Right renal cortex interstitium (tissue), 3 donors: ENCODE measurements at regions not wholly inside any gene's neighbourhood (a gene's known extent, or its start where the extent isn't known, plus 50 kb on each side); places are given as distances from the start of the nearest gene placed in this dataset.

ENCODE experiments used
- DNase-seq, 3 donors: peaks; one replicate each; pipeline ENCODE4 v3.0.0-alpha.2; 2013; ENCODE audit warnings: low read depth in 3 of 3, low spot score in 2 of 3

DNA sequence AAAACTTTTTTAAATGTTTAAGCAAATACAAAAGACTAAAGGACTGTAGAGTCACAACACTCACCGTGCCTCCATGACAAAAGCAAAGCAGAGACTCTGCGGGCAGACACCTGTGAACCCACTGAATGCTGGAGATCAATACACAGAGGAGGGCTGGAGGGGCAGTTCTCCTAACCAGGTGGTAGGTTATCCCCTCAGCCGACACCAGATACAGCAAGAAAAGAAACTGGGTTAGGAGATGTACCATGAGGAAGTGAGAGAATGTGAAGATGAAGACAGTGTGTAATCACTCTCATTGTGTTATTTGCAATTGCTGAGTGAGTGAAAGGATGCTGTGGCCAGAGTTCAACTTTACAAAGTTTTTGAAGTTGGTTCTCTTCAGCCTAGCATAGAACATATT, 480.3 kb downstream of the BCL11B start:
- DNase-seq = no peak

DNA sequence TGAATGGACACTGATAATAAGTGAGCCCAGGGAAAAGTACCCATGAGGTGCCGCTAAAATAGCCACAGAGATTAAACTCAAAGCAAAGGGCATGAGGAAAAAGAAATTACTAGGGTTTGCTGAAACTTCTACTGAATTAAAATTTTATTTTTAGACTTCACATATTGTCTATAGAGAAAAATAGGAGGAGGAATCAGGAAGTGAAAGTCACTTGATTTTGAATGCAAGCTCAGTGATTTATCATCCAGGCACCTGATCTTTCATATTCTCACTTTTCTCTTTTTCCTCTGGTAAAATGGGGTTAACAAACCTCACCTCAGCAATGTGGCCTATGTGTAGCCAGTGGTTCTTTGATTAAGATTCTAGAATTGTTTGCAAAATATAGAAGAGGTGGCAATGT, 479.8 kb downstream of the BCL11B start:
- no peak for DNase-seq

DNA sequence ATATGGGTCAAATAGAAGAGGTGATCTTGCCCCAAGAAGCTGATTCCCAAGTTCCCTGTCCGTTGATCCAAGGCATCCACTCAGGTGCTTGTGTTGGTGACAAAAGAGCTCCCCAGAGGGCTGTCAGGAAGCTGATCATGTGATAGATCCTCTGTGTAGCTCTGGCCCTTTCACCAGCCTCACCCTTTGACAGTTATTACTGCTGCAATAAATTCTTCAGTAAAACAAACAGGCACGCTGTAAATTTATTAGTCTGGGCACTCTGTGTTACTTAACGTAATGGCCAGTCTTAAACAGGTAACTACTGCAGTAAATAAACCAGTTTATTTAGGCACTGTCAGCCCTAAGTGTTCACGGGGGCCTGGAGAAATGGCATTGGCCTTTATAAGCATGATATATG, 473.9 kb downstream of the BCL11B start:
- no peak for DNase-seq

DNA sequence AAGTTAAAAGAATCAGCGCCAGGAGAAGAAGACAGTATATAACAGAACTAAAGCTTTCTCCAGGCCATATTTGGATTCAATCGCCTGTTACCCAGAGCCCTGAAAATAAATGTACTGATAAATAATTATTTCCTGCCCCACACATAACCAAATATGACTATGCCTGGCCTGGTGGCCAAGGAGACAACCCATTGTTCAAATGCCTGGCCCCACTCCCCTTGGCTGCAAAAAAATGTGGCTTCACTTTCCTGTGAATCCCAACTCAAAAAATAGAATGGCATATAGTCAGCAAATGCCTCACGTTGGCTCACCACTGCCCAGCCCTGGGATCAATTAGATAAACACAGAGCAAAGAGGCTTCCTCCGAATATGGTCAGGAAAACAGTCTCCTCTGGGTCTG, 472.1 kb downstream of the BCL11B start:
- no peak for DNase-seq

DNA sequence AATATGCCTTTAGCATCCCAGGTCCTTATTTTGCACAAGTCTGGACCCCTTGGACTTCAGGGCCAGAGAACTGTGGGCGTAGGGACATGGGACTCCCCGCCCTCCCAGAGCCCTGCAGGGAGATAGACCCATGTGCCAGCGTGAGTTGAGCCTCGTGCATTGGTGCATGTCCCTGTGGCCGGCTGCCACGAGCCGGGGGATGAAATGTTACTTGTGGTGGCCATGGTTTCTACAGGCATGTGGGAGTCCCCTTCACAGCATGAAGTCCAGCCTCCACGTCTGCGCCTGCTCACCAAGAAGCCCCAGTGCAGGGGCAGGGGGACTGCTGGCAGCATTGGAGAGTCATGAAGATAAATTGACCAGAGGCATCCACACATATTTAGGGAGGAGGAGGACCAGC, 470.0 kb downstream of the BCL11B start:
- no peak for DNase-seq

DNA sequence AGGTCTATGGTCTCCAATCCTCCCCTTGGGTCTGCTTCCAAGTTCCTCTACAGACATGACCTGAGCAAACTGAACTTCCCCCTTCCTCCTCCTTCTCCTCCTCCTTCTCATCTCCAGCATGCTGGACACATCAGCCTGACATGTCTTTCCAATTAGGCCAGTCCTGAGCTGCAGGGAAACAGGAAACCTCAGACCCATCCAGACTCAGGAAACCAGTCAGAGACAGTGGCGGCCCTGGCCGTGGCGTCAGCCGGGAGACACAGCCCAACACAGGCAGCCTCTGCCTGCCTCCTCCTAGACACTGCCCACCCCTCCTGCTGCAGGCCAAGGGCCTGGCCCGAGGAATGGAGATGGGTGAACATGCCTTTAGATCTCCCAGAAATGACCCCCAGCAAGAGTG, 468.8 kb downstream of the BCL11B start:
- no peak for DNase-seq

DNA sequence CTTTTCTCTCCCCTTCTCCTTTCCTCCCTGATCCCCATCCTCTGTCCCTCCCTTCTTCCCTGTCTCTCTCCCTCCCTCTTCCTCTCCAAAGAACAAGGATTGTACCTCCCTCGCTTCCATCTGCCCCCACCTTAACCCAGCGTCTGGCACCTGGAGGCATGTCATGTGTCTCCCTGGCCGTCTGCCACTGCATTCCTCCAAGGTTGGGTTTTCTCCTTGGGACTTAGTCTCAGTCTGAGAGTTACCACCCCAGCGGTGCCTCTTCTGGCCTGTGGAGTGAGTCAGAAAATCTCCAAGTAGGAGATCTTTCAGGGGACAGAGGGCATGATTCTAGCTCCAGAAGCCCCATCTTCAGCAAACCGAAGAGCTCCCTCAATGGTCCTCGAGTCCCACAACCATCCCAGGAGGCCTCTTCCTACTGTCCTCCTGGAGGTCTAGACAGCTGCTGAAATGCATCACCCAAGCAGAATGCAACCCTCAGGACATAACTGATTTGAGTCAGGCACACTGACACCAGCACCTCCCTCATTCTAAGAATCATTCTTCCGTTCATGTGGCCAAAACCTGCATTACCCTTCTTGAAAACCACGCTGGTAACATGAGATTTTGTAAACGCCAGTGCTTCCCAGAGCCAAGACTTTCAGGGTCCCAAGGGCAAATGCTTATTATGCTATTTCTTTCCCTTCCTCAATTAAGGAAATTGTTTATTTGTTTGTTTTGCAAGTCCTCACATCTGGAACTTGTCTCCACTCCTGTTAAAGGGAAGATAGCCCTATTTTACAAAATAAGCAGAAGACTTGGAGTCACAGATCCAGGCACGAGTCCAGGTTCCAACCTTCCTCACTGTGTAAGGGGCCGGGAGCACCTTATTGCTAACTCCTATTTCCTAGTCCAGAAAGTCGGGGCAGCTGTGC, 463.2 kb downstream of the BCL11B start:
- no peak for DNase-seq

DNA sequence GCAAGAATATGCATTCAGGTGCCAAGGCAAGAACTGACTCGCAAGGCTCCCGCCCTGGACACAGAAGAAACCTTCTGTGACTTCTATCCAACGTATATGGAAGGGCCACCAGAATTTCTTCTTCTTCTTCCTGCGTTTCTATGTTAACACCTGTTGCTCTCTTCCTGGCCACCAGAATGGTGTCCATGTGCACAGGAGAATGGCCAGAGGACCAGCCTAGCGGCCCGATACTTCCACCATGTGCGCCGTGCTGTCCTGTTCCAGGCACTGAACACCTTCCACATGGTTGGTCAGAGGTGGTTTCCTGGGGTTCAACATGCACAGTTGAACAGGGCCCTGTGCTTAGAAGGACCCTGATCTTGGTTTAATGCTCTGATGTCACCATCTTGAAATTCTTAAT, 455.8 kb downstream of the BCL11B start:
- no peak for DNase-seq

DNA sequence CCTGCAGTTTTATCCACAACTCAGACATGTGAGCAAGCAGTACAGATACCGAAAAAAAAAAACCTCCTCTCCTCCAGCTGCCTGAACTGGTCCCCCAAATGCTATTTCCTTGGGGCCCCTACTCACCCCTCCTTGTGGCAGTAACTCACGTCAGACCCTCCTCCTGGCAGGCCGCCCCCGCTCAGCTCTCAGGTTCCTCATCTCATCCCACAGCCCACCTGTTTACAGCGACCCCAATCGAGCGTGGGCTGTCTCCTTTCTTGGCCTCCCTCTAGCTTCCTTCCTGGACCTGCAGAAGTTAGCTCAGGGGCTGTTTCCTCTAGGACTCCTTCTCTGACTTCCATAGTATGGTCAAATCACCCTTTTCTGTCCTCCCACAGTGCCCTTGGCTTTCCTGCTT, 455.3 kb downstream of the BCL11B start:
- DNase-seq = no peak

DNA sequence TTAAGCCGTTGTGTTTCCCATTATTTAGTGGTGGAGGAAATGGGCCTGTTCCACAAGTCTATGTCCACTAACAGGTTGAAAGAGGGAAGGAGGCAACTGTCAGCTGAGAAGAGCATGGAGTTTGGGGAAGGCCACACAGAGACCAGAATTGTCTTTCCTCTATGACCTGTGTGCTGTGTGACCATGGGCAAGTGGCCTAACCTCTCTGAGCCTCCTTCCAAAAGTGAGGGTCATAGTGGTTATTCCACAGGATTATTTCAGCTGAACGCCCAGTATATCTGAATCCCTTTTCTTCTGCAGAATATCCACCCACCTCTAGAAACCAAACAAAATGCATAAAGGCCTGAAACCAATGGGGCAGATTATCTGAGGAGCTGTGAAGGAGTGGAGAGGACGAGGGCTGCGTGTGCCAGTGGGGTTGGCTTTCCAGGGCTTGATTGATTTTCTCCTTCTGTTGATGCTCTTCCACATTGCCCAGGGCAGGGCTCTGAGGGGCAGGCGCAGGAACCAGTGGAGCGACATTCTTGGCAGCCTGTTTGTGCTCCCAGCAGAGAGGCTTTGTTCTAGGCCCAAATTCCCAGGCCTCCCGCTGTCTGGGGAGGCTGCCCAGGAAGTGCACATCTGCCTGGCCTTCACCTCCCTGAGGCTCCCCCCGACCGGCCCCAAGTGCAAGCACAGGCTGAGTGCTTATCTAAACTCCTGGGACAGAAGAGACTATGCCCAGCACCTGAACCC, 452.7 kb downstream of the BCL11B start:
- no peak for DNase-seq

DNA sequence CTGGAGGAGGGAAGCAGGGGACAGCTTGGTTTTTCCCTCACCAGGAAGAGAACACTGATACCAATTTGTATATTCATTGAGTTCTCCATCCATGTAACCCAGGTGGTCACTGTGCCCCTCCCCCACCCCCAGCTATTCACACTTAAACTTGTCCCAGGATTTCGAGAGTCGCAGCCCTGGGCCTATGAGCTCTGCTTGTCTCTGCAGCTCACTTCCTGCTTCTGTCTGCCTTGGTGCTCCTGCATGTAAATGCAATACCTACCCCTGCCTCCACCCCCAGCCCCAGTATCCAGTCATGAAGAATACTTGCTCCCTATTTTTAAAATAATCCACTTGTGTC, 452.2 kb downstream of the BCL11B start:
- DNase-seq = no peak

DNA sequence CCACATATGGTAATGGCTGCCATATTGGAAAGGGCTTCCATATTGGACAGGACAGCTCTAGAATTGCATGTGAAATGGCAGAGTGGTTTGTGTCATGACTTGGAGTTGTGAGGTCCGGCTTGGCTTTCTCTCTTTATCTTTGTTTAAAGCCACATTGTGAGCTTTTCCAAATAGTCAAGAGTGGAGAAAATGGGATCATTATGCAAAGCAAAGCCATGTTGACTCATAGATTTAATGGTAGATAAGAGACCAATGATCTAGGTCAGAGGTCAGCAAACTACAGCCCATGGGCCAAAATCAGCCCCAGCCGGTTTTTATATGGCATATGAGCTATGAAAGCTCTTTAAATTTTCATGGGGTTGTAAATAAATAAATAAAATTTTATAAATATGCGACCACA, 449.1 kb downstream of the BCL11B start:
- DNase-seq = no peak

DNA sequence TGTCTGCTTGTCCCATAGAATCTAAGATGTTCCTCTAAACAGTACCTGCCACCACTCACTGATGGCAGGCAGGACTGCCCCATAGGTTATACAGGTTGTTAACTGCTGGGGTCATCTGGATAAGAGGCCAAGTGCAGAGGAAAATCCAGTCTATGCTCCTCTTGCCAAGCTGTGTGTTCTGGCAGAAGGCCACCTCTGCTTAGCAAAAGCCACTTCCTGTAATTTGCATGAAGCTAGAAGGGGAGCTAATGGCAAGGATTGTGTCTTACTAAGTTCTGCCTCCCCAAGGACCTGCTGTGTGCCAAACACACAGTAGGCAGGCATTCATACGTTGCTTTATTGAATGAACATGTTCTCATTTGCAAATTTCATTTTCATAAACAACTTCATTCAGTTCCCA, 445.4 kb downstream of the BCL11B start:
- no peak for DNase-seq

DNA sequence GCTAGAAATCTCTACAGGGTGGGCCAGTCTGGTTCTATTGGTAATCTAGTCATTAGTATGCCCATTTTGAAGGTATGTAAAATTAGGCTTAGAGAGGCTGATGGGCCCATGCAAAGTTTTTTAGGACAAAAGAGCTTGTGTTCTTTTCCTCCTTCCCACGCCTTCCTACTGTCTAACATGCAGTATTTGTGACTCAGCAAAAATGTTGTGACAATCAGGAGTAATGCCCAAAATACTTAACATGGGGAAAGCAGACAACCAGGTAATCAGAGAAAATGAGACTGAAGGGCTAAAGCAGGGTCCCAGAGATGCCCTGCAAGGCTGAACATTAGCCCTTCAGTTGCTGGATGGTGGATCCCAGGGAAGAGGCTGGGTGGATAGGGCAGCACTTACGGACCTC, 437.9 kb downstream of the BCL11B start:
- DNase-seq = no peak

DNA sequence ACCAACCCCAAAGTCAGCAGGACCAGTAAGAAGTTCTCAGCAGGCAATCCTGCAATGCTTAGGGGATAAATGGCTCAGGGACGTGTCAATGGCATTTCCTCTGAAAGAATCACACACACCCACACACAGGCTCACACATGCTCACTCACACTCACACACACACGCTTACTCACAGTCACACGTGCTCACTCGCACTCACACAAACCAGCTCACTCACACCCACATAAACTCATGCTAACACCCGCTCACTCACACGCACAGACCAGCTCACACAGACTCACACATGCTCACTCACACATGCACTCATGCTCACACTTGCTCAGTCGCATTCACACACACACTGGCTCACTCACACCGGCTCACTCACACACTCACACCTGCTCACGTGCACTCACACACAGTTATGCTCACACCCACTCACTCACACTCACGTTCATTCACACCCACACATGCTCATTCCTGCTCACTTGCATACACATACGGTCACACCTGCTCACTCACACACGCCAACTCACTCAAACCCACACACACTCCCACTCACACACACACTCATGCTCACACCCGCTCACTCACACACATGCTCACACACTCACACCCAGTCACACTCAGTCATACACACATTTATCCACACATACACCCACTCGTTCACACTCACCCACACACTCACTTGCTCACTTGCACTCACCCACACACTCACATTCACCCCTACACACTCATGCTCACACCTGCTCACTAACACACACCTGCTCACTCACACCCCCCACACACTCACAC, 436.8 kb downstream of the BCL11B start:
- no peak for DNase-seq

DNA sequence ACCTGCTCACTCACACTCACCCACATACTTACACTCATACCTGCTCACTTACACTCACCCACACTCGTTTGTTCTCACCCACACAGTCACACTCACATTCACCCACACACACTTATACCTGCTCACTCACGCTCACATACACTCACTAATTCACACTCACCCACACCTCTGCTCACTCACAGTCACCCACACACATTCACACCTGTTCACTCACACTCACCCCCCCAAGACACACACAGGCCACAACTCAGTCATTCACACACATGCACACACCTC, 436.2 kb downstream of the BCL11B start:
- no peak for DNase-seq

DNA sequence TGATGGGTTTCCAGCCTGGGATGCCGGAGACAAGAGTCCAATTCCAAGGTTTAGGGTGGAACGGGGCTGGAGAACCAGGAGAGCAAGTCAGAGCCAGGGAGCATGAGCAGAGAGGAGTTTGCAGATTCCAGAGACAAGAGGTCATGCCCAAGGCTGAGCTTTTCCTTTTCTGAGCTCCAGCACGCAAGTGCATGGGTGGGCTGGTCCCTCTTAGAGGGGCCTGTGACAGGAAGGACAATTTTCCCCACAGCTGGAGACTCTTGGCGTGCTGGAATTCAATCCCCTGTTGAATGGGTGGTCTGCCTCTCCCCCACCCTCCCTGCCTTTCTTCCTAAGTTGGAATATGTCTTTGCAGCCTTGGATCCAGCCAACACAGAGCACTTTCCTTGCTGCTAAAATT, 431.9 kb downstream of the BCL11B start:
- DNase-seq = no peak

DNA sequence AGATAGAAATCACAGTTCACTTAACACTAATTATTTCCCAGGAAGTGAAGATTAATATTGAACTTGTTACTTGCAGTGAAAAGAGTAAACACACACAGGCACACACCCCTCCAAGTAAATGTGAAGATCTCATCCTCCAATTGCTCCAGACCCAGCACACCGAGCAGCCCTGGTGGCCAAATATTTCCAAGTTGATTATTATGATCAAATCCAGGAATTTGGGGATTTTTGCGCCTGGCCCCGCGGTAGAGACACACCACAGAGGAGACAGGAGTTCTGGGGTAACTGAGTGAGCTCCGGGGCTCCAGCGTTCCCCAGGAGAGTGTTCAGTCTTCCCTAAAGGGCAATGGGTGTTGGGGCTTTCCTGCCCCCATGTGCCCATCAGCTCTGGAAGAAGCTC, 431.5 kb downstream of the BCL11B start:
- DNase-seq = no peak

DNA sequence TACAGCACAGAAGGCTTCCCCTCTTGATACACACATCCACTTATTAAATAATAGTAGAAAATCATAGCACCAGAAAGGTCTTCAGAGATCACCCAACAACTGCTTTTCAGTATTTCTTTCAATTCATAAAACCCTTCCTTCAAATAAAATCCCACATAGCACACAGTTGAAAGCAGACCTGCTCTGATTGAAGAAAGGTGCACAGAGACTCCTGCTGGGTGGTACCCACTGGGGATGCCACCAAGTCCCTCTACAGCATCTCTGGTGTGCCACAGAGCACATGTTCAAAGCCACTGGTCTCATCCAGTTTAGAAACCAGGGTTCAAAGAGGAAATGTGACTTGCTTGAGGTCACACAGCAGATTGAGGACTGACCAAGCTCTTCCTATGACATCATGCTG, 427.5 kb downstream of the BCL11B start:
- no peak for DNase-seq

DNA sequence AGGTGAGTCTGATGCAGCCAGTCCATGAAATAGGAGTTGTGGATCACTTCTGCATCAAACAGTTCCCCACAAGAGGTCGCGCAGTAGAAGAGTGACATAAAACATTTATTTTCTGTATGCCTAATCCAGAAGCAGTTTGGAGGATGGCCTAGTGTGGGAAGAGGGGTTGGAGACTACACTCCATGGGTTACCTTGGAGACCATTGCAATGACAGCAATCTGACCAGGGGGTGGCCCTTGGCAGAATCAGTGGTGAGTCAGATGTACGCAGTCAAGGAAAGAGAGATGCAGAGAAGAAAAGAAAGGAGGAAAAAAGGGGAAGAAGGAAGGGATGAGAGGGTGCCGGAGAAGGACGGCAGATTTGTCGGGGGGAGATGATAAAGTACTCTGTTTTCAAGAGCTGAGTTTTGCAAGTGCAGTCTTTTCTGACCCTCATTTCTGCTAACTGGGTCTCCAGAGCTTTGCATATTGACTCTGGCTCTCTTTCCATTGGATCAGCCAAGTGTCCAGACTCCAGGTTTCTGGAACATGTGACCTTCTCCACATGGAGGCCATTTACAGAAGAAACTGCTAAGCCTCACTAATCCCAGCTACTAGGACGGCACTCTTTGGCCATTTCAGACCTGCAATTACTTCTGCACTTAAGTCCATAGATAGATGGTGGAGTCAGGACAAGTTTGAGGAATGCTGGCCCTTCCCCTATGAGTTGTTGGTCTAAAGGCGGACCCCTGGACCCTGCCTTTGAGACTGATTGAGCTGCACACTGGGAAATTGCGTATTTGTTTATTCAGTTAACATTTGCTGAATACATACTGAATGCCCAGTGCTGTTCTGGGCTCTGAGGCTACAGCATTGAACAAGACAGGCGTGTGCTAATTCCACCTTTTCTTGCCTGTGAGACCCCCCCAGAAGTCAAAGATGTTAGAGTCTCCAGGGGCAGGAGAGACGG, 424.2 kb downstream of the BCL11B start:
- DNase-seq = no peak
